Upper lobe of left lung (tissue), 6 donors: ENCODE measurements at regions not wholly inside any gene's neighbourhood (a gene's known extent, or its start where the extent isn't known, plus 50 kb on each side); places are given as distances from the start of the nearest gene placed in this dataset.

Experiments used
- ATAC-seq, 2 donors: fragments of 200-7000 bp; cut with Tn5 transposase; one replicate each; pipeline ENCODE4 v1.9.1; 2022; ENCODE audit warnings: mild to moderate bottlenecking in 2 of 2, moderate library complexity in 2 of 2; ENCODE audit not compliant: low FRiP score in 2 of 2
- DNase-seq, 2 donors: peaks; one replicate each; pipeline ENCODE4 v3.0.0-alpha.2; 2019 to 2020
- H3K27ac ChIP-seq, 4 donors: fragments of 200-600 bp; sonication (generic); one replicate each; pipeline ENCODE4 v1.5.1; 2016 to 2019
- H3K27me3 ChIP-seq, 4 donors: fragments of 200-600 bp; sonication (generic); one replicate each; pipeline ENCODE4 v1.5.1; 2017 to 2019
- H3K36me3 ChIP-seq, 4 donors: fragments of 200-600 bp; sonication (generic); one replicate each; pipeline ENCODE4 v1.5.1; 2016 to 2019
- H3K4me1 ChIP-seq, 4 donors: fragments of 200-600 bp; sonication (generic); one replicate each; pipeline ENCODE4 v1.5.1; 2018 to 2019
- H3K4me3 ChIP-seq, 4 donors: fragments of 200-600 bp; sonication (generic); one replicate each; pipeline ENCODE4 v1.5.1; 2017 to 2019; ENCODE audit warnings: mild to moderate bottlenecking in 2 of 4, moderate library complexity in 1 of 4
- H3K9me3 ChIP-seq, 4 donors: fragments of 200-600 bp; sonication (generic); one replicate each; pipeline ENCODE4 v1.5.1; 2018 to 2019
- EP300 ChIP-seq, 4 donors: sonication (generic); formaldehyde crosslinking; IDR thresholded peaks; one replicate each; pipeline ENCODE4 v1.5.1; 2017; ENCODE audit warnings: antibody characterized with exemption in 4 of 4, control low read depth in 2 of 4
- POLR2A ChIP-seq, 4 donors: fragments of 450-650 bp; IDR thresholded peaks; one replicate each; pipeline ENCODE4 v1.5.1; 2016 to 2017; ENCODE audit warnings: antibody characterized with exemption in 4 of 4, mild to moderate bottlenecking in 2 of 4
- POLR2AphosphoS5 ChIP-seq, 2 donors: sonication (generic); formaldehyde crosslinking; IDR thresholded peaks; one replicate each; pipeline ENCODE4 v1.5.1; 2017; ENCODE audit warnings: antibody characterized with exemption in 2 of 2
- WGBS, 2 donors: methylation state at CpG; one replicate each; pipeline ENCODE4 v1.1.5; 2017 to 2018; 5-methylcytosine and 5-hydroxymethylcytosine counted together
- TF ChIP-seq, protein P1 (sequence below), 6 experiments: fragments of 450-650 bp in 4 of 6; fragments of 200-600 bp in 2 of 6; sonication (generic) in 2 of 6; IDR thresholded peaks; one replicate each; pipeline ENCODE4 v1.5.1; 2016 to 2019; ENCODE audit warnings: antibody characterized with exemption in 6 of 6
- donor health status: DM: no; HTN: no; CAD: no; lungs with moderate emphysema.
- donor health status: DM: no; HTN: yes; CAD: no; lungs with severe emphysema.

DNA sequence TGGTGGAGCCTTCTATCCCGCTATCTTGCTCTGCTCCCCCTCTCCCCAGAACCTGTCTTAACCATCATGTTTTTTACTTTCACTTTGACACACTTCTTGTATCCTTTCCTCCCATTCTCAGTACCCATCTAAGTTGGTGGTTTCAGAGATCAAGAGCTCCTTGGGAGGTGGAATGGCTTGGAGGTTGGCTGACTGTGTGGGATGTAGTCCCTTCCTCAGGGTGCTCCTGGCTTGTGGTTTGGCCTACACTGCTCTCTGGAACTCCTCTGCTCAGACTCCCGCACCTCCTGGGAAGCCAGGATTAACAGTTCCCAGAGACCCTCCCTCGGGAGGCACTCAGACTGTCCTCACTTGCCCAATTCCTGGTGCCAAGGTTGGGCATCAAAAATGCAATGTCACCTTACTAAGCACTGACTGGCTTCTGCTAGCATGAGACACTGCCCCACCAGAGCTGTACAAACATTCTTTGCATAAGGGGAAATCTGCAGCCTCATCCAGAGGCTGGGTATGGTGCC lies 93.1 kb upstream of the NAMPT start:
- Histone ChIP-seq H3K9me3 (no peaks in the 10 kb centered on the region), H3K4me3 (no peak overlapping the region), H3K36me3 (no peaks in the 10 kb centered on the region), H3K27ac (no peak overlapping the region), H3K4me1 (no peaks in the 10 kb centered on the region), H3K27me3 (no peaks in the 10 kb centered on the region)
- WGBS, 2 donors = 91 to 92% methylated on average over 3 of the region's 3 CpGs
- ATAC-seq = no peak
- DNase-seq = no peak
- no peak for TF ChIP-seq EP300 (IDR thresholded peaks at IDR 0.05)
- no peak for TF ChIP-seq POLR2A (IDR thresholded peaks at IDR 0.05)
- no peak for TF ChIP-seq POLR2AphosphoS5 (IDR thresholded peaks at IDR 0.05)

DNA sequence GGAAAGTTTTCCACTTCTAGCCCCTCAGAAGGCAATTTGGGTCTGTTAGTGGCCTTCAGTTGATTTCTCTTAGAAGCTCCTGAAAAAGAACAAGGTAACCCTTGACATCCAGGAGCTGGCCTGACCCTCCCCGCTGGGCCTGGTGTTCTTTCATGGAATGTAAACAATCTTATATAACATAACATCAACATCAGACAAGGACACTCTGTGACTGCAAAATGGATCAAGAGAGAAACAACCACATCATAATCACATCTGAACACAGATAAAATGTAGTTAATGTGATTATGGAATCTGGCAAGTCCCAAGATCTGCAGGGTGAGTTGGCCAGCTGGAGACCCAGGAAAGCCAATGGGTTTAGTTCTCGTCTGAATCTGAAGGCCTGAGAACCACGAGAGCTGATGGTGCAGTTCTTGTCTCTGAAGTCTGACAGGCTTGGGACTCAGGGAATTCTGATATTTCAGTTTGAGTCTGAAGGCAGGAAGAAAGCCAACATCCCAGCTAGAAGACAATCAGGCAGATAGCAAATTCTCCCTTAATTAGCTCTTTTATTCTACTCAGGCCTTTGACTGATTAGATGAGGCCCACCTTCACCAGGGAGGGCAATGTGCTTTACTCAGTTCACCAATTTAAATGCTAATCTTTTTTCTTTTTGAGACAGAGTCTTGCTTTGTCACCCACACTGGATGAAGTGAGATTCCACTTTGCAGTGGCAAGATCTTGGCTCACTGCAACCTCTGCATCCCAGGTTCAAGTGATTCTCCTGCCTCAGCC lies 91.4 kb upstream of the NAMPT start:
- TF ChIP-seq POLR2AphosphoS5 (IDR thresholded peaks at IDR 0.05) = no peak
- TF ChIP-seq, protein P1, sequence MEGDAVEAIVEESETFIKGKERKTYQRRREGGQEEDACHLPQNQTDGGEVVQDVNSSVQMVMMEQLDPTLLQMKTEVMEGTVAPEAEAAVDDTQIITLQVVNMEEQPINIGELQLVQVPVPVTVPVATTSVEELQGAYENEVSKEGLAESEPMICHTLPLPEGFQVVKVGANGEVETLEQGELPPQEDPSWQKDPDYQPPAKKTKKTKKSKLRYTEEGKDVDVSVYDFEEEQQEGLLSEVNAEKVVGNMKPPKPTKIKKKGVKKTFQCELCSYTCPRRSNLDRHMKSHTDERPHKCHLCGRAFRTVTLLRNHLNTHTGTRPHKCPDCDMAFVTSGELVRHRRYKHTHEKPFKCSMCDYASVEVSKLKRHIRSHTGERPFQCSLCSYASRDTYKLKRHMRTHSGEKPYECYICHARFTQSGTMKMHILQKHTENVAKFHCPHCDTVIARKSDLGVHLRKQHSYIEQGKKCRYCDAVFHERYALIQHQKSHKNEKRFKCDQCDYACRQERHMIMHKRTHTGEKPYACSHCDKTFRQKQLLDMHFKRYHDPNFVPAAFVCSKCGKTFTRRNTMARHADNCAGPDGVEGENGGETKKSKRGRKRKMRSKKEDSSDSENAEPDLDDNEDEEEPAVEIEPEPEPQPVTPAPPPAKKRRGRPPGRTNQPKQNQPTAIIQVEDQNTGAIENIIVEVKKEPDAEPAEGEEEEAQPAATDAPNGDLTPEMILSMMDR (IDR thresholded peaks at IDR 0.05) = no peak
- TF ChIP-seq POLR2A (IDR thresholded peaks at IDR 0.05) = no peak
- no peak for TF ChIP-seq EP300 (IDR thresholded peaks at IDR 0.05)
- H3K4me3 ChIP-seq = no peak overlapping the region
- H3K27ac ChIP-seq = peak overlapping the region in 1 of 4 donors; percentile 43
- no peaks in the 10 kb centered on the region for H3K27me3 ChIP-seq
- H3K36me3 ChIP-seq = no peaks in the 10 kb centered on the region
- ATAC-seq (no peak), DNase-seq (no peak)
- H3K4me1 ChIP-seq = no peaks in the 10 kb centered on the region
- WGBS, 2 donors = 75 to 81% methylated on average over 3 of the region's 3 CpGs
- H3K9me3 ChIP-seq = no peaks in the 10 kb centered on the region

DNA sequence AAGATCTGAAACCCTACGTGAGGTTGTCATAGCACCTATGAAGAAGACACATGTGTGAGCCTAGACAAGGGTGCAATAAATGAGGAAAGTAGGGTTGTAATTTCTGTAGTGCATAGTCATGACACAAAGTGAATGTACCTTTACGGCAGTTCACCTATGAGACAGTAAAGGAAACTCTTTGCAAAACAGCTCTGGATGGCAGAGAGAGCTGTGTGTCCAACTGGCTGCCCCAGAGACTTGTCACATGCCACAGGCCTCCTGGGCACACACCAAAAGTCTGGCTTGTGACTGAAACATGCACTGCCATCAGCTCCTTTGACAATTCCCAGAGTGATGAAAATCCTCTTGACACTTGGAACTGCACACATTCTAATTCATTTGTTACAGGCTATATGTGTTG lies 90.7 kb upstream of the NAMPT start:
- Histone ChIP-seq H3K4me3 (no peak overlapping the region), H3K27ac (no peak overlapping the region), H3K4me1 (no peaks in the 10 kb centered on the region), H3K36me3 (no peaks in the 10 kb centered on the region), H3K9me3 (no peaks in the 10 kb centered on the region), H3K27me3 (no peaks in the 10 kb centered on the region)
- no peak for DNase-seq
- ATAC-seq = no peak
- TF ChIP-seq POLR2A (IDR thresholded peaks at IDR 0.05) (no peak), POLR2AphosphoS5 (IDR thresholded peaks at IDR 0.05) (no peak), EP300 (IDR thresholded peaks at IDR 0.05) (no peak)
- TF ChIP-seq, protein P1 (IDR thresholded peaks at IDR 0.05) = no peak
- 93 to 95% methylated on average over 2 of the region's 2 CpGs for WGBS, 2 donors

DNA sequence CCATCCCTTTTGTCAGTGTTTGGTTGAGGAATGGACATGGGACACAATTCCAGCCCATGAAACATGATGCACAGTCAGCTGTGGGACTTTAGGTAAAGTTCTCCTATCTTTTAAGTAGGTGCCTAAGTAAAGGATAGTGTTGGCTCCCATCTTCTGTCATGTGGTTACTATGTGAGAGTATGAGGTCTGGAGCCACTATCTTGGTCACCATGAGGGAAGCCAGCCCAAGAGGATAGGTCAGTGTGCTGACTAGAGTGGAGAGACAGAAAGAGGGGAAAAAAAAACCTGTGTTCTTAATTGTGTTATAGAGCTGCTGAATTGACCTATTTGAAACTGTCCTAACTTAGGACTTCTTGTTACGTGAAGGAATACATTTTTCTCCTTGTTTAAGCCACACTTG lies 89.7 kb upstream of the NAMPT start:
- 89 to 95% methylated on average over 1 of the region's 1 CpG for WGBS, 2 donors
- DNase-seq (no peak), ATAC-seq (no peak)
- H3K4me3 ChIP-seq = no peak overlapping the region
- no peaks in the 10 kb centered on the region for H3K36me3 ChIP-seq
- H3K27ac ChIP-seq = no peak overlapping the region
- TF ChIP-seq EP300 (IDR thresholded peaks at IDR 0.05) (no peak), POLR2A (IDR thresholded peaks at IDR 0.05) (no peak), POLR2AphosphoS5 (IDR thresholded peaks at IDR 0.05) (no peak)
- TF ChIP-seq, protein P1 (IDR thresholded peaks at IDR 0.05) = no peak
- H3K9me3 ChIP-seq = no peaks in the 10 kb centered on the region
- no peaks in the 10 kb centered on the region for H3K27me3 ChIP-seq
- H3K4me1 ChIP-seq = no peaks in the 10 kb centered on the region

DNA sequence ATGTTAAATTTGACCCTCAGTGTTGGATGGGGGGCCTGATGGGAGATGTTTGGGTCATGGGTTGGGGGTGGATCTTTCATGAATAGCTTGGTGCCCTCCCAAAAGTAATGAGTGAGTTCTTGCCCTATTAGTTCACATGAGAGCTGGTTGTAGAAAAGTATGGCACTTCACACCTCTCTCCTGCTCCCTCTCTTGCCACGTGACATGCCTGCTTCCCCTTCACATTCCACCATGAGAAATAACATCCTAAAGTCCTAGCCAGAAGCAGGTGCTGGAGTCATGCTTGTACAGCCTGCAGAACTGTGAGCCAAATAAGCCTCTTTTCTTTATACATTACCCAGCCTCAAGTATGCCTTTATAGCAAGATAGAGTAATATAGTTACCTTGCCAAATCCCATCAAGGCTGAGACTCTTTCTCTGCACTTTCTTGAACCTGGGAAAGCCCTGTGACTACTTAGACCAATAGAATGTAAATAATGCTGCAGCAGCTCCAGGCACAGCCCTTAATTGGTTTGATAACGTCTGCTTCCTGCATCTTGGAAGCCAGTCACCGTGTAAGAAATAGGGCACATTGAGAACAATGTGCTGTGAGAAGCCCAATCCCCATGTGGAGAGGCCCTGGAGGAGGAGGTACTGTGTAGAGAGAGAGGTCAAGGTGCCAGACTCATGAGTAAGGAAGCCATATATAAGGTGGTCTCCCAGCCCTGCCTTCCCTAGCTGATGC lies 88.0 kb upstream of the NAMPT start:
- 38 to 44% methylated on average over 3 of the region's 3 CpGs for WGBS, 2 donors
- Histone ChIP-seq H3K9me3 (no peaks in the 10 kb centered on the region), H3K36me3 (no peaks in the 10 kb centered on the region), H3K27ac (no peak overlapping the region), H3K4me1 (no peaks in the 10 kb centered on the region), H3K4me3 (no peak overlapping the region), H3K27me3 (no peaks in the 10 kb centered on the region)
- DNase-seq (no peak), ATAC-seq (no peak)
- TF ChIP-seq POLR2A (IDR thresholded peaks at IDR 0.05) (no peak), EP300 (IDR thresholded peaks at IDR 0.05) (no peak), POLR2AphosphoS5 (IDR thresholded peaks at IDR 0.05) (no peak)
- TF ChIP-seq, protein P1 (IDR thresholded peaks at IDR 0.05) = no peak
